ENCODE measurements at regions not wholly inside any gene's neighbourhood (a gene's known extent, or its start where the extent isn't known, plus 50 kb on each side); places are given as distances from the start of the nearest gene placed in this dataset.

GRCh38 chr12:29032446-29032845 is 116.6 kb upstream of the FAR2 start:
- no peak overlapping the region for H3K4me3 ChIP-seq (replicated peaks; ENCODE audit: low read depth, low read length)
- TF ChIP-seq CTCF (IDR thresholded peaks at IDR 0.05; ENCODE audit: low read length, missing control alignments) = no peak
- no peak for DNase-seq (ENCODE audit: low read depth)

GRCh38 chr12:29033519-29033918 is 115.6 kb upstream of the FAR2 start:
- no peak for DNase-seq (ENCODE audit: low read depth)
- no peak for TF ChIP-seq CTCF (IDR thresholded peaks at IDR 0.05; ENCODE audit: low read length, missing control alignments)
- H3K4me3 ChIP-seq (replicated peaks; ENCODE audit: low read depth, low read length) = no peak overlapping the region

- TF ChIP-seq CTCF (IDR thresholded peaks at IDR 0.05; ENCODE audit: low read length, missing control alignments) = no peak
- DNase-seq (ENCODE audit: low read depth) = no peak
- H3K4me3 ChIP-seq (replicated peaks; ENCODE audit: low read depth, low read length) = no peak overlapping the region
Measured at GRCh38 chr12:29035112-29035511, 114.0 kb upstream of the FAR2 start.

GRCh38 chr12:29039013-29039412 is 110.1 kb upstream of the FAR2 start:
- no peak for TF ChIP-seq CTCF (IDR thresholded peaks at IDR 0.05; ENCODE audit: low read length, missing control alignments)
- H3K4me3 ChIP-seq (replicated peaks; ENCODE audit: low read depth, low read length) = no peak overlapping the region
- peak; percentile 93 for DNase-seq (ENCODE audit: low read depth)

- peak; percentile 62 for DNase-seq (ENCODE audit: low read depth)
- no peak for TF ChIP-seq CTCF (IDR thresholded peaks at IDR 0.05; ENCODE audit: low read length, missing control alignments)
- no peak overlapping the region for H3K4me3 ChIP-seq (replicated peaks; ENCODE audit: low read depth, low read length)
Measured at GRCh38 chr12:29041621-29042020, 107.5 kb upstream of the FAR2 start.

- no peak for TF ChIP-seq CTCF (IDR thresholded peaks at IDR 0.05; ENCODE audit: low read length, missing control alignments)
- H3K4me3 ChIP-seq (replicated peaks; ENCODE audit: low read depth, low read length) = no peak overlapping the region
- DNase-seq (ENCODE audit: low read depth) = peak; percentile 13
Measured at GRCh38 chr12:29043069-29043468, 106.0 kb upstream of the FAR2 start.

- no peak overlapping the region for H3K4me3 ChIP-seq (replicated peaks; ENCODE audit: low read depth, low read length)
- no peak for DNase-seq (ENCODE audit: low read depth)
- no peak for TF ChIP-seq CTCF (IDR thresholded peaks at IDR 0.05; ENCODE audit: low read length, missing control alignments)
Measured at GRCh38 chr12:29044799-29045198, 104.3 kb upstream of the FAR2 start.

Measured in fibroblast of pulmonary artery (primary cell).